A673 (cell line): ENCODE measurements at regions not wholly inside any gene's neighbourhood (a gene's known extent, or its start where the extent isn't known, plus 50 kb on each side); places are given as distances from the start of the nearest gene placed in this dataset.

Source experiments
- CTCF ChIP-seq: fragments of 300-800, 200-600 bp; sonication (generic); conservative IDR thresholded peaks from 2 replicates; pipeline ENCODE4 v1.5.1; 2017; ENCODE audit warnings: low read depth, mild to moderate bottlenecking, antibody characterized with exemption, low read length, moderate library complexity, mixed read lengths
- EZH2 ChIP-seq: fragments of 200-600 bp; sonication (generic); IDR thresholded peaks from 2 replicates; pipeline ENCODE4 v1.6.1; 2017; ENCODE audit warnings: borderline replicate concordance, low read depth, mild to moderate bottlenecking, mixed read lengths, antibody characterized with exemption, low read length; ENCODE audit not compliant: poor library complexity, severe bottlenecking

GRCh38 chr18:34651586-34652369 is 58.3 kb upstream of the DTNA start:
- TF ChIP-seq CTCF (no peak), EZH2 (no peak)
